ENCODE measurements at regions not wholly inside any gene's neighbourhood (a gene's known extent, or its start where the extent isn't known, plus 50 kb on each side); places are given as distances from the start of the nearest gene placed in this dataset.

- TF ChIP-seq EP300 (IDR thresholded peaks at IDR 0.05; ENCODE audit: low read depth in 2 of 2, low read length in 2 of 2) (no peak), EP300 (CRISPR knock-in tag; IDR thresholded peaks at IDR 0.05; ENCODE audit: borderline replicate concordance) (no peak), SMARCC2 (IDR thresholded peaks at IDR 0.05) (no peak), FOXA1 (IDR thresholded peaks at IDR 0.05) (no peak), FOXA1 (CRISPR knock-in tag; IDR thresholded peaks at IDR 0.05) (no peak), RXRA (CRISPR knock-in tag; IDR thresholded peaks at IDR 0.05) (no peak), REPIN1 (CRISPR knock-in tag; IDR thresholded peaks at IDR 0.05; ENCODE audit: borderline replicate concordance, low read depth) (no peak)
- TF ChIP-seq, protein P1, sequence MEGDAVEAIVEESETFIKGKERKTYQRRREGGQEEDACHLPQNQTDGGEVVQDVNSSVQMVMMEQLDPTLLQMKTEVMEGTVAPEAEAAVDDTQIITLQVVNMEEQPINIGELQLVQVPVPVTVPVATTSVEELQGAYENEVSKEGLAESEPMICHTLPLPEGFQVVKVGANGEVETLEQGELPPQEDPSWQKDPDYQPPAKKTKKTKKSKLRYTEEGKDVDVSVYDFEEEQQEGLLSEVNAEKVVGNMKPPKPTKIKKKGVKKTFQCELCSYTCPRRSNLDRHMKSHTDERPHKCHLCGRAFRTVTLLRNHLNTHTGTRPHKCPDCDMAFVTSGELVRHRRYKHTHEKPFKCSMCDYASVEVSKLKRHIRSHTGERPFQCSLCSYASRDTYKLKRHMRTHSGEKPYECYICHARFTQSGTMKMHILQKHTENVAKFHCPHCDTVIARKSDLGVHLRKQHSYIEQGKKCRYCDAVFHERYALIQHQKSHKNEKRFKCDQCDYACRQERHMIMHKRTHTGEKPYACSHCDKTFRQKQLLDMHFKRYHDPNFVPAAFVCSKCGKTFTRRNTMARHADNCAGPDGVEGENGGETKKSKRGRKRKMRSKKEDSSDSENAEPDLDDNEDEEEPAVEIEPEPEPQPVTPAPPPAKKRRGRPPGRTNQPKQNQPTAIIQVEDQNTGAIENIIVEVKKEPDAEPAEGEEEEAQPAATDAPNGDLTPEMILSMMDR (CRISPR knock-in tag; IDR thresholded peaks at IDR 0.05): no peak
Observed at GRCh38 chr3:923161-923910, 169.5 kb upstream of the CNTN6 start.

All from HepG2 (cell line).